HG02798 (cell line): ENCODE measurements at regions not wholly inside any gene's neighbourhood (a gene's known extent, or its start where the extent isn't known, plus 50 kb on each side); places are given as distances from the start of the nearest gene placed in this dataset.
"Not testable (repeated sequence)": the region's sequence is repeated elsewhere in the genome, so short reads cannot be mapped to it uniquely, and the experiment has no call there.

Experiments
- ATAC-seq: cut with Tn5 transposase; IDR thresholded peaks from one replicate; pipeline ENCODE4 v1.9.1; 2021; ENCODE audit warnings: mild to moderate bottlenecking; ENCODE audit not compliant: unreplicated experiment, poor library complexity

DNA sequence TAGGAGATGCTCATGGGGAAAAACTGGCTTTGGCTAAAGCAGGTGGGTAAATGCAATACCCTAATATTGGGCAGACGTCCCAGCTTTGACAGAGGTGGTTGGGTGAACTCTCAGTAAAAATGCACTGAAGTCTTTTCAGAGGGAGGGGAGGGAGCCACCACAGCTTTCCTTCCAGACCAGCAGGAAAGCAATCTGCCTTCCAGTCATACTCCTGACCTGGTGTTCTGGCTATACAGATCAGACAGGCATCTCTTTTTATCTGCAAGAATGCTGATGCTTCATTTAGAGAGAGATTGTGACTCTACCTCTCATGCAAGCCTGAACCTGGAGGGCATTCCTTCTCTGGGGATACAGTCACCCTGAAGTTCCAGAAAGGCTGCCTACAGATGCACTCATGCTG lies 52.6 kb upstream of the ICA1 start:
- ATAC-seq = no peak

DNA sequence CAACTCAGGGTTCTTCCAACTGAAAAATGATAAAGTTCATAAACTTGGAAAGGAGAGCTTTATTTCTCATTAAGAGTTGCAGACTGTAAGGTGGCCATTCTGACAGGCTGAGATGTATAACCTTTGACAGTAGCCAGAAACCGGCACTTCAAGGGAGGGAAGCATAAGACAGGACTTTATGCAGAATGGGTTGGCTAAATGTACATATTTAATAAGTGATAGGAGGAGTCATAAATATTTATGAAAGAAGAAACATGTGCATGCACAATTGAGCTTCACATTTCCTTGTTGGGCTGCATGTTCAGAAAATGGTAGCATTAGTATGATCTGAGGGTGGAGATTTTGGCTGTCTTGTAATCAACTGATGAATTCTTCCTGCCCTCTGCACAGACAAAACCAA lies 57.1 kb upstream of the ICA1 start:
- no peak for ATAC-seq

- no peak for ATAC-seq
Measured at GRCh38 chr7:8320174-8320573, 58.2 kb upstream of the ICA1 start.

- no peak for ATAC-seq
Measured at GRCh38 chr7:8321312-8321711, 59.3 kb upstream of the ICA1 start.

GRCh38 chr7:8322667-8323066 lies 60.7 kb upstream of the ICA1 start:
- ATAC-seq = no peak

- no peak for ATAC-seq
Measured at GRCh38 chr7:8325067-8325466, 63.1 kb upstream of the ICA1 start.

DNA sequence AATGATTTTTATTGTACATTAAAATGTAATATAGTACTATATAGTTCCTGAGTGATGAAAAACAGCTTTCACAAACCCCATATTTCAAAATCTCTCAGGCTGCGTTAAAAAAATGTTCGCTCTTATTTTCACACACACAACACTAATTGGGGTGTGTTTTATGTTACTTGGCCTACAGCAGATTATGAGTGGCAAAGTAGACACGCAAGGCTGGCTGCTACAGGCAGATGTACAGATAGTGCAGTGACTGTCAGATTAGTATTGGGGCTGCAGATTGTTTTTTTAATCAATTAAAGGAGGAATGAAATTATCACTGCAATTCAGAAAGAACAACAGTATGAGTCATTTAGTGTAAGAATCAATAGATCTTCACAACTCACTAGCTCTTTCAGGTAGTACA lies 65.2 kb upstream of the ICA1 start:
- no peak for ATAC-seq

- no peak for ATAC-seq
Measured at GRCh38 chr7:8338206-8338605, 76.2 kb upstream of the ICA1 start.

DNA sequence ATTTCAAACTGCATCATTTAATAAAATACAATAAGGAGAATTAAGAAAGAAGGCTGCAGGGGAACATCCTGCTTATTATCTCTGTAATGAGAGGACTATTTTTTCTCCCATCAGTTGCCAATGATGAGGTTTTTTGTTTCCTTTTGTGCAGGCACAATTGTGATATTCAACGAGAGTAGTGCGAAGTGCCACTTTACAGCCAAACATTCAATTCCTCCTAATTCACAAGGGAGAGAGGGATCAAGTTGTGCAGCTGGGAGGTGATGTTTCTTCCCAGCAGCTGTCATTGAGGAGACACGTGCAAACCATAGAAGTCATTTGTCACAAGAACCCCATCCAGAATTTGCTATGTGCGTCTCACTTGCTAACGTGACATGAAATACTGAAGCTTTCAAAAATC lies 81.6 kb upstream of the ICA1 start:
- ATAC-seq = no peak

DNA sequence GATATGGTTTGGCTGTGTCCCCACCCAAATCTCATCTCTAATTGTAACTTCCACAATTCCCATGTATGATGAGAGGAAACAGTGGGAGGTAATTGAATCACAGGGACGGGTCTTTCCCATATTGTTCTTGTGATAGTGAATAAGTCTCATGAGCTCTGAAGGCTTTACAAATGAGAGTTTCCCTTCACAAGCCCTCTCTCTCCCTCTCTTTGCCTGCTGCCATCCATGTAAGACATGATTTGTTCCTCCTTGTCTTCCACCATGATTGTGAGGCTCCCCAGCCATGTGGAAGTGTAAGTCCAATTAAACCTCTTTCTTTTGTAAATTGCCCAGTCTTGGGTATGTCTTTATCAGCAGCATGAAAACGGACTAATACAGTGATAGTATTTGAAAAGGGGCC lies 85.4 kb upstream of the ICA1 start:
- ATAC-seq = not testable (repeated sequence)

- ATAC-seq = not testable (repeated sequence)
Measured at GRCh38 chr7:8351654-8352053, 81.8 kb upstream of the NXPH1 start.

- peak; percentile 70 for ATAC-seq
Measured at GRCh38 chr7:8353991-8354390, 79.4 kb upstream of the NXPH1 start.

GRCh38 chr7:8354503-8354902 lies 78.9 kb upstream of the NXPH1 start:
- ATAC-seq = no peak

DNA sequence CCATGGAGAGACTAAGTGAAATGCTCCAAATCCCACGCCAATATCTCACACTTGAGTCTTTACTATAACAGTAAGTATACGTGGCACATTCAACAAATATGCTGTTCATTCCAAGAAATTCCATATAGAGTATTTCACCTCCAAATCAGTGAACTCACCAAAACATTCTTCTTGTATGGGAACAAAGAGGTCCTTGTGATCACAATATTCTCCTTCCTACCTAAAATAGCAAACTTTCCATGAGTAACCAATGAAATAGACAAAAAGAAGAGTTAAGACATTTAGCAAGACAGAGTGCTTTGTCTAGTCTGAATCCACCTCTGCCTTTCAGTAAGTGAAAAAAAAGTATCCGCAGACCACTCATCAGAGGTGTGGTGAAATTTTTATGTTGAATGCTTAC lies 77.3 kb upstream of the NXPH1 start:
- ATAC-seq = no peak

GRCh38 chr7:8357536-8357935 lies 75.9 kb upstream of the NXPH1 start:
- no peak for ATAC-seq

- no peak for ATAC-seq
Measured at GRCh38 chr7:8360564-8361153, 72.8 kb upstream of the NXPH1 start.

- no peak for ATAC-seq
Measured at GRCh38 chr7:8362723-8363369, 70.6 kb upstream of the NXPH1 start.

DNA sequence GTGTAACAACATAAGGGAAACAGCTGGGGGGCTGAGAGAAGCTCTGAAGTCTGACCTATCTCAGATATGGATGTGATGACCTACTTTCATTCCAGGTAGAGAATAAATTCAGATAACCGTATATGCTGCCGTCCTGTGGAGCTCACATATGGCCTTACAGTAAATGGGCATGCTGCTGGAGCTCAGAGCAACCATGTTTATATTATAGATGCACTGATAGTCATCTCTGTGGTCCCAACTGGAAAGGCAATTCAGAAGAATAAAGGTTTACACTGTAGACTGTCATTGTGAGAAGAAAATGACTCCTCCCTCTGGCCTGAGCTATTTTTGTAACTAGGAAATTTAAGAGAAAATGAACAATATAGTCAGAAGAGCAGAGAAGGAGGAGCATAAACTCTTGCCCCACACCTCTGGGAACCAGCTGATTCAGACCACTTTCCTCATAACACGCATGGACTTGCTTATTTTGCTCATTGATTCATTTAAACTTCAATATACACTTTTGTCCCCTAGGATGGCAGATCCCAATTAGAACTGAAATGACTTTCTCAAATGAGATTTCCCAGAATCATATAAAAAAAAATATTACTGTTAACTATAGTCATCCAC lies 69.9 kb upstream of the NXPH1 start:
- ATAC-seq = no peak

- peak; percentile 68 for ATAC-seq
Measured at GRCh38 chr7:8365499-8366110, 67.8 kb upstream of the NXPH1 start.

DNA sequence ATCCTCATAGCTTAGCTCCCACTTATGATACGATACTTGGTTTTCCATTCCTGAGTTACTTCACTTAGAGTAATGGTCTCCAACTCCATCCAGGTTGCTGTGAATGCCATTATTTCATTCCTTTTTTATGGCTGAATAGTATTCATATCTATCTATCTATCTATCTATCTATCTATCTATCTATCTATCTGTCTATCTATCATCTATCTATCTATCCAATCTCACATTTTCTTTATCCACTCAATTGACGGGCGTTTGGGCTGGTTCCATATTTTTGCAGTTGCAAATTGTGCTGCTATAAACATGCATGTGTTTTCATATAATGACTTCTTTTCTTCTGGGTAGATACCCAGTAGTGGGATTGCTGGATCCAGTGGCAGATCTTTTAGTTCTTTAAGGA lies 65.4 kb upstream of the NXPH1 start:
- ATAC-seq = not testable (repeated sequence)

DNA sequence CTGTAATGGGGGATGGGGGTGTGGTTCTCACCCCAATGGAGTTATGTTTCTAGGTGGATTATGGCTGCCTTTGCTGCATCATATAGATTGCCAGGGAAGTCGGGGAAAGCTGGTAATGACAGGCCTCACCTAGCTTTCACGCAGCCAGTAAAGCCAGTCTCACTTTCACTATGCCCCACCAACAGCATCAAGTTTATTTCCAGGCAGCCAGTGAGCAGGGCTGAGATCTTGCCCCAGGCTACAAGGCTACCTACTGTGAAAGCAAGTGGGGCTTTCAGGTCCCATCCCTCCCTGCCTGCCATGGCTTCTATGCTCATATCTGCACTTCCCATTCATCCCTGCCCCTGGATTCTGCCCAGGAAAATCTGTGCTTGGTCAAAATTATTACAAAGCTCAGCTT lies 61.7 kb upstream of the NXPH1 start:
- peak; percentile 92 for ATAC-seq

DNA sequence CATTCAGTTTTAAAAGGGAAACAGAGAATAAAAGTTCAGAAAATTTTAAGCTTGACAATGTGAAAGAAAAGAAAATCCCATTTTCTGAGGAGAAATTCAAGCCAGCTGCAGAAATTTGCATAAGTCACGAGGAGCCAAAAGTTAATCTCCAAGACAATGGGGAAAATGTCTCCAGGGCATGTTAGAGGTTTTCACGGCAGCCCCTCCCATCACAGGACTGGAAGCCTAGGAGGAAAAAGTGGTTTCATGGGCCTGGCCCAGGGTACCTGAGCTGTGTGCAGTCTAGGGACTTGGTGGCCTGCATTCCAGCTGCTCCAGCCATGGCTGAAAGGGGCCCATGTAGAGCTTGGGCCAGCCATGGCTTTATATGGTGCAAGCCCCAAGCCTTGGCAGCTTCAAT lies 59.6 kb upstream of the NXPH1 start:
- no peak for ATAC-seq
